AG09319 (cell line): ENCODE measurements at regions not wholly inside any gene's neighbourhood (a gene's known extent, or its start where the extent isn't known, plus 50 kb on each side); places are given as distances from the start of the nearest gene placed in this dataset.

Source experiments
- DNase-seq: peaks from one replicate; pipeline ENCODE4 v3.0.0-alpha.2; 2010; ENCODE audit warnings: low read depth; ENCODE audit errors: extremely low read depth
- CTCF ChIP-seq: IDR thresholded peaks from 2 replicates; pipeline ENCODE4 v1.5.1; 2011; ENCODE audit warnings: low read depth, mild to moderate bottlenecking, inconsistent platforms, low read length, moderate library complexity

DNA sequence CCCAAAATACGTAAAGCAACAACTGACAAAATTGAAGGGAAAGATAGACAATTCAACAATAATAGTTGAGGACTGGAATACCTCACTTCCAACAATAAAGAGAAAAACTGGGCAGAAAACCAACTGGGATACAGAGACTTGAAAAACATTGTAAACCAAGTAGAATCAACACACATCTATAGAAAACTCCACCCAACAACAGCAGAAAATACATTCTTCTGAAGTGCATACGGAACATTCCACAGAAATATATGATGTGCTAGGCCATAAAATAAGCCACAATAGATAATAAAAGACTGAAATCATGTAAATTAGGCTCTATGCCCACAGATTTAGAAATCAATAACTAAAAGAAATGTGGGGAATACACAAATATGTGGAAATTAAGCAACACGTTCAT lies 98.4 kb upstream of the THBS1 start:
- no peak for TF ChIP-seq CTCF
- DNase-seq: no peak

DNA sequence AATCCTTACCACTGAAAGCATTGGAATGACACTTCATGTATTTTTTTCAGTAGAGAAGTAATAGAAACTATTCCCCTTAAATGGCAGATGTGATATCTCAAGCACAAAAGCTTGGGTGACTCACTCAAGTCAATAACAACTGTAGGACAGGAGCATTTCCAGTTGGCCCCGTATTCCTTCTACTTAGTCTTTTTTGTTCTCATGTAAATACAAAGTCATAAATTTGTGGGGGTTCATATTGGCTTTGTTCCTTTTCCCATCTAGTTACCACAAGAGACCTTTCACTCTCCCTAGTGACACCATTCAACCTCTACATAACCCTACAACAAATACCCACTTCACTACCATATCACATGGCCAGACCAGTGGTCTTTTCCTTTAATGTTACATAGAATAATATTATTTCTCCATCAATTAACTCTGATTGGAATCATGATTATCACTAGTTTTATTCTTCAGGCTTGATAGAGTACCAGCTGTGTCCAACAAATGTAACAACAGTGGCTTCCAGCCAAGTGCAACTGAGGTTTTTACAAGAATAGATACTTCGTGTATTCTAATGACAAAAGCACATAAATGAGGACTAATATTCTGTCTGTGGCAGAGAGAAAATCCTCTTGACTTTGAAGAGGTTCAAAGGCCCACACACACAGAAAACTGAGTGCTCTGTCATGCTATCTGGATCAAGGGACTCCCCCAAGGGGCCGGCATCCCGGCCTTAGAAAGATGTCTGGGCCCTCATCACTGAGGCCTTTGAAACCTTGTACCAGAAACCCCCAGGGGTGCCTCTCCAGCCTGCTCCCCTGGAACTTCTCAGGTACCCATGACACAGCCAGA lies 94.0 kb upstream of the THBS1 start:
- TF ChIP-seq CTCF: no peak
- DNase-seq: no peak

- no peak for TF ChIP-seq CTCF
- DNase-seq: no peak
These were observed 93.5 kb upstream of the THBS1 start for GRCh38 chr15:39487458-39487735.

- DNase-seq: no peak
- no peak for TF ChIP-seq CTCF
These were observed 92.4 kb upstream of the THBS1 start for GRCh38 chr15:39488516-39488915.

GRCh38 chr15:39488961-39489360 lies 91.9 kb upstream of the THBS1 start:
- no peak for DNase-seq
- no peak for TF ChIP-seq CTCF

DNA sequence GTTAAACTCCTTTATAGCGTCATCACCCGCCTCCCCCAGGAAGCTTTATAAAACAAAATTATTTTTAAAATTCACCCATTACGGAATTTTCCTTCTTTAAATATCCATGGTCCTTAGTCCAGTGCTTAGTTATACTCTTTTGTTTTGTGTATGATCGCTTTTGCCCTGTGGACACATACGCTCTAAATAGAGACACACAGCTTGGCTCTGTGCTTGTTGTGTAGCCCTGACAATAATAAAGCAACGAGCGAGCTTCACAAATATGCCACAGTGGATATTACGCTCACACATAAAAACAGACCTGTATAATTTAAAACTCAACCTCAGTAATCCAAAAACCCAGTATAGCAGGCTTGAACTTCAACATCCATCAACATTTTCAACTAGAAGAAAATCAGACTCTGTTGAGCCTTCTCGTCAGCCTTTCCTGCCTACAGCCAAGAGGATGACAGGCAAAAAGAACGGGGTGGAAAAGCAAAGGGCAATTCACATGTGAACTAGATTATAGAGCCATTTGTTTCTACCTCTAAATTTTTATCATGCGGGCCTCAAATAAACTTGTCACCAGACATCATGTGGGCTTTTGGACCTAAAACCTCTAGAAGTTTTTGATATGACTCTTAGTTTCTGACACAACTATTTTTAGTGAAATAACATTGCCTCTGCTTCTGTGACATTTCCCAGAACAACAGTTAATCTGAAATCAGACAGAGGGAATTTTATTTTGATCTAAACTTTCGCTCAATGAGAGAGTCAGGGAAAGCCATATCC lies 89.6 kb upstream of the THBS1 start:
- no peak for DNase-seq
- no peak for TF ChIP-seq CTCF

GRCh38 chr15:39491886-39492490 lies 88.9 kb upstream of the THBS1 start:
- no peak for TF ChIP-seq CTCF
- DNase-seq: no peak
